ENCODE measurements at regions not wholly inside any gene's neighbourhood (a gene's known extent, or its start where the extent isn't known, plus 50 kb on each side); places are given as distances from the start of the nearest gene placed in this dataset.
A peak's percentile ranks its signal among the peaks of the same experiment; 100 is the strongest.
"Not testable (repeated sequence)": the region's sequence is repeated elsewhere in the genome, so short reads cannot be mapped to it uniquely, and the experiment has no call there.

DNA sequence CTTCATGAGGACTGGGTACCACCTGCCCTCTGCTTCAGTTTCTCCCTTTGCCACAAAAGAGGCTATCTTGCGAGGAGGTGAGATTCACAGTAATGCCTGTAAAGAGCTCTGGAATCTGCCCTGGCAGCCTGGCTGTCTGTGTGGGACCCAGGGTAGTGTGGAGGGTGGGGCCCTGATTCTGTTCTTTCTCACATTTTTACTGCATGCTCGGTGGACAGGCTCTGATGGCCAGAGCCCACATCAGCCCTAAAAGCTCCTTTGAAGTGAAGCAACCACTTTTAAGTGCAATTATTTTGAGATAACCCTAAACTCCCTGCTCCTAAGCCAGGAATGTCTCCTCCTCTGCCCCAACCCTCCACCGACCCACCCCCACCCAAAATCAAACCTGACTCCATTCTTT, 92.1 kb upstream of the PODXL start:
- DNase-seq (ENCODE audit: low read depth, low spot score): no peak

DNA sequence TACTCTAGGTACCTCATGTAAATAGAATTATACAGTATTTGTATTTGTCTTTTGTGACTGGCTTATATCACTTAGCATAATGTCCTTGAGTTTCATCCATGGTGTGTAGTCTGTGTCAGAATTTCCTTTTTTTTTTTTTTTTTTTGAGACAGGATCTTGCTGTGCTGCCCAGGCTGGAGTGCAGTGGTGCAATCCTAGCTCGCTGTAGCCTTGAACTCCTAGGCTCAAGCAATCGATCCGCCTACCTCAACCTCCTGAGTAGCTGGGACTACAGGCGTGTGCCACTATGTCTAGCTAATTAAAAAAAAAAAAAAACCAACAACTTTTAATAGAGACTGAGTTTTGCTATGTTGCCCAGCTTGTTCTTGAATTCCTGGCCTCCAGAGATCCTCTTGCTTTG, 89.8 kb upstream of the PODXL start:
- DNase-seq (ENCODE audit: low read depth, low spot score): no peak

DNA sequence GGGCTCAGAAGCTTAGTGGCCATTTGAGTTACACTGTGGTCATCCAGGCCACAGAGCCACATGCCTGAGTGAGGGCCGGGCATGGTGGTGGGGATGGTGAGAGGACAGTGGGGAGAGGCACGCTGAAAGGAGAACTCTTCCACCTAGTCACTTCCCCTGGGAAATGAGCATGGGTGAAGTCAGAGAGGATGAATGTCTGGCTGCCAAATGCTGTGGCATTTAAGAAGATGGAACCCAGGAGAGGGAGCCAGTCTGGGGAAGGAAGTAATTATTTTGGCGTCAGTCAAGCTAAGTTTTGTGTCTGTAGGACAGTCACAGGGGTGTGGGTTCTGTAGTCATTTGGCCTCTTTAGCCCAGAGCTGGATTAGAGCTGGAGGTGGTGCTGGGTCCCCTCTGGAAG, 86.0 kb upstream of the PODXL start:
- no peak for DNase-seq (ENCODE audit: low read depth, low spot score)

DNA sequence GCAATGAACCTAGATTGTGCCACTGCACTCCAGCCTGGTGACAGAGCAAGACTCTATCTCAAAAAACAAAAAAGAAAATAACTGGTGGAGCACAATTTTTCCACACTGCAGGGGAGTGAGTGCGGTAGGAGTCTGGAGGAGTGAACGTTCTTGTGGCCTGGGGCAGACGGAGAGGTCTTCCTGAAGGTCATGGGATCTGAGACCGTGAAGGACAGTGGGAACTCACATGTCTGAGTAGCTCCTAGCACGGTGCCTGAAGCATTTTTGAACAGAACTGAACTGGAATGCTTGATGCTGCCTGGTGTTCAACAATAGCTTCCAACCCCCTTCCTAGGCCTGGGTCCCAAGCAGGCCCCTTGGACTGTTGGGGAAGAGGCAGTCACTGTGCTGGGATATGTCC, 84.3 kb upstream of the PODXL start:
- DNase-seq (ENCODE audit: low read depth, low spot score): no peak

DNA sequence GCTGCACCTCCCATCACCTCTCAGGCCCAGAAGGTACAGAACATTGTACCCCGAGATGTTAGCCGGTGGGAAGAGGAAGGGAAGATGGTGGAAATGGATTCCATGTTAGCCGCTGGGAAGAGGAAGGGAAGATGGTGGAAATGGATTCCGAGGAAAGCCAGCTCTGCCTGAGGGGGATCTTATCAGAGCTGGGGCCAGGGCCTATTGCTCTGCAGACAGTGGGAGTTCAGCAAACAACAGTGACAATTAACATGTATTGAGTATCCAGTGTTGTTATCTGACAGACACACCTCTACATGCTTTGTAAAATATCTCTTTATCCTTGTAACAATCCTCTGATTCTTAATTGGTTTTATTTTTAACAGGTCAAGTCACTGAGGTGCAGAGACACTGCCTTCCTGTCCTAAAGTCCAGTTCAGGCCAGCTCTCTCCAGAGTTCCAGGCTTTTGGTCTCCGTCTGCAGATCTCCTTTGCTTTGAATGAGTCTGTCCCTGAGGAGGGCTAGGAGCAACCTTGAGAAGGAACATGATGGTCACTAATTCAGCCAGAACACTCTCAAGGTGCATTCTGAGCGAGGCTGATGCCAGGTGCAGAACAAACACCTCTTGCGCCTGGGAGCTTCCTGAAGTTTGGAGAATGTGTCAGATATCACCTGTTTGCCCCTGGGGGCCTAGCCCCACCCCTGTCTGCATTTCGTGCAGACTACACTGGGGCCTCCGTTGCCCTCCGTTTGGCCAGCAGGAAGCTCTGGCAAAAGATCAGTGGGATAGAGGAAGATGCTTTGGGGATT, 82.4 kb upstream of the PODXL start:
- DNase-seq (ENCODE audit: low read depth, low spot score): no peak

DNA sequence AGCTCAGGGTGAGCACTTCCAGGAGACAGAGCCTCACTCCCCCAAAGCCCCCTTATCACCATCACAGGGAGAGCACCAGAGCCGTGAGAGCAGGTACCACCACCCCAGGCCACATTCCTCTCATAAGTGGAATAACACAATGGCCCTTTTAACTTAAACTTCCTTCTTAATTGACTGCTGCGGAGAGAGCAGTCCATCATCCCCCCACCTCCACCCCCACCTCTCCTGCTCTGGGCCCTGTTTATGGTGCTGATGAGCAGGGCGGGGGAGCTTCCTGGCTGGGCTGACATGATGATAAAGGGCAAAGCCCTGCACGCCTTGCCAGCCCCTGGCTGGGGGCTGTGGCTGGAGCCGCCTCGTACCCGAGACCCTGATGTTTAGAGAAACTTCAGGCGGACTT, 81.4 kb upstream of the PODXL start:
- no peak for DNase-seq (ENCODE audit: low read depth, low spot score)

DNA sequence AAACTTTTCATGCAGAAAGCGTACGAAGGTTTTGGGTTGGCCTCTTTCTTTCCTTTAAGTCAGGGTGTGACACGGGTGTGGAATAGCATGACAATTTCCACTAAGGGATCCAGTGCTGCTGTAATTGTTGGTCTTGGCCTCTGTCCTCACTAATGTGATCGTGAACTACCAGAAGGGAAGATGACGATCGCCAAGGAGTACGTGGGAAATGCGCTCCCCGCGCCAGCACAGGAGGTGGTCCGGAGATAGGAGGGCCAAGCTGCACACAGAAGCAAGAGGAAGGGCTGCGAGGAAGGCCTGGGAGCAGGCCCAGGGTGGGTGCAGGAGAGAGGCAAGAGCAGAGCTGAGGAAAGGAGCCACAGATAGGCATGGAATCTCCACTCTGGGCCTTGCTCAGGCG, 79.7 kb upstream of the PODXL start:
- DNase-seq (ENCODE audit: low read depth, low spot score): no peak

DNA sequence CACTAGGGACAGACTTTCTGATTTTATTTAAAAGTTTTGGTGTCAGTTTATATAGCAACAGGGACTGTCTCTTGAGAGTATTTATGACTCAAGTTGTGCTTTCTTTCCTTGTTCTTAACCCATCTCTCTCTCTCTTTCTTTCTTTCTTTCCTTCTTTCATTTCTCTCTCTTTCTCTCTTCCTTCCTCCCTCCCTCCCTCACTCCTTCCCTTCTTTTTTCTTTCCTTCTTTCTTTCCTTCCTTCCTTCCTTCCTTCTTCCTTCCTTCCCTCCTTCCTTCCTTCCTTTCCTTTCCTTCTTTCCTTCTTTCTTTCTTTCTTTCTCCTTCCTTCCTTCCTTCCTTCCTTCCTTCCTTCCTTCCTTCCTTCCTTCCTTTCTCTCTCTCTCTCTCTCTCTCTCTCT, 77.8 kb upstream of the PODXL start:
- DNase-seq (ENCODE audit: low read depth, low spot score): not testable (repeated sequence)

DNA sequence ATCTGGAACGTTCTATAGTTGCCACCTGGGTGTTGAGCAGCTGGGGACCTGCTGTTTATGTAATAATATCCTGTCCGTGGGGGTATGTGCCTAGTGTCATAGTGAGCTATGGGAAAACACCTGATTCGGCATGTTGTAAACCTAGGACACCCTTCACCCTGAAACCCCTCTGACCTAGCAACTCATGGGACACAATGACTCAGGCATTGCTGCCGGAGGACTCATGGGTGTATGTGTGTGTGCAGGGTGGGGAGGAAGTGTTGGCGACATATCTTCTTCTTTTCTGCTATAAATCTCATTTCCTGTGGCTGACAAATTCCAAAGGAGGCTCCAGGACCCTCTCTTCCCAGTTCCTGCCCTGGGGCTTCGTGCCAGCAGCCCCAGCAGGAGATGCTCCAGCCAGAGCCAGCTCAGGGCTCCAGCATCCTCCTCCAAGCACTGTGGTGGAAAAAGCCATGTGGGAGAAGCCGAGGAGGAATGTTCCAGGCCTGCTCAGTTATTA, 77.0 kb upstream of the PODXL start:
- DNase-seq (ENCODE audit: low read depth, low spot score): peak; percentile 50

DNA sequence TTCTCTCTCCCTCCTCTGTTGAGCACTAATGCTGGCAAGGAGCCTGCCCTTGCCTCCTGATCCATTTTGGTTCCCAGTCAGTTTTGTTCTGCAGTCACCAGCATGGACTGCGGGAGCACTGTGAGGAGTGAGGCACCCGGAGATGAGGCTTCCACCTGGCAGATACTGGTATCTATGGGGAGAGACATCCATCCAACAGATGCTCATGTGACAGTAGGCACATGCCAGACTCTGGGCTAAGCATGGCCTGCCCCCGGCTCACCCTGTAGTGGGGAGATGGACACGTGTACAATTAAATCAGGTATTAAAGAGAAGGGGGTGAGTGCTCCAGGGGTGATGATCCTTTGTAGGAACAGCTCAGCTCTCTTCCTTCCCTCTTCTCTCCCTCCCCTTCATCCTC, 74.0 kb upstream of the PODXL start:
- DNase-seq (ENCODE audit: low read depth, low spot score): no peak

DNA sequence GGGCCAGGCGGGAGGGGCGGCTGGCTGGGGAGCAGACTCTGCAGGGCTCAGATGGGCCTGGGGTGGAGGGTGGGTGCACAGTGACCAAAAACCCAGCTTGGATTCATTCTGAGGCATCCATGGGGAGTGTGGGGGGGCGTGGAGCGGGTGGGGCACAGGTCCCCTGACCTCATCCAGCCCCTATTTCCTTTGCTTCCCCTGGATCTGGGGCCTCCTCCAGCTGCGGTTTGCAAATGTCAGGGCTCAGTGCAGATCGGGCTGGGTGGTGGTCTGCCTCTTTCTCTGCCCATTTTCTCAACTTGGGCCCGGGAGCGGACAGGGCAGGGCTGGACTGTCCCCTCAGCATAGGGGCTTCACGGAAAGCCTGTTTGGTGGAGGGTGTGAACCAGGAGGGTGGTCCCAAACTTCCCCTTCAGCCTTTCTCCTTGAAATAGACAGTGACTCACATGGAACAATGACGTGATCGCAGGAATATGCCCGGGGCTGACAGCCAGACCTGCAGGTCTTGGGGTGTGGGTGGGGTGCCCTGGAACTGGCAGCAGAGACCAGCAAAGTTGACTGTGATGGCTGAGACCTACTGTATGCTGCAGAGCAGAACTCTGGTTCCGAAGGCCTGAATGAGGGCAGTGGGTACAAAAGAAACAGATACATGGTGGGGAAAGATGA, 72.9 kb upstream of the PODXL start:
- peak; percentile 69 for DNase-seq (ENCODE audit: low read depth, low spot score)

DNA sequence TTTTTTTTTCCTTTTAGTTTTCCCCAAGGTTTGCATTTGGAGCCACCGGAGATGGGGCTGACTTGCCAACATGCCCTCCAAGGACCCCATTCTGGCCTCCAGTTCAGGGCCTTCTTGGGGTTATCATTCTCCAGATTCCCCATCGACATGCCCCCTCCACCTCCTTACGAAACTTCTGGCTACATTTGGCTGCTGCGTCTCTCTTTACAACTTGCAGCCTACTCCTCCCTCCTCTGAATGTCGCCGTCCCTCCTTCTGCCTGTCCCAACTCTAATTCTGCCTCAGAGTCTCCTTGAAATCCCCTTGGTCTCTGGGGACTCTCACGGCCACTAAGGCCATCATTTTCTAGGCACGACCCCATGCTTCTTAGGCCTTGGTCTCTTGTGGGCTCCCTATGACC, 72.2 kb upstream of the PODXL start:
- no peak for DNase-seq (ENCODE audit: low read depth, low spot score)

DNA sequence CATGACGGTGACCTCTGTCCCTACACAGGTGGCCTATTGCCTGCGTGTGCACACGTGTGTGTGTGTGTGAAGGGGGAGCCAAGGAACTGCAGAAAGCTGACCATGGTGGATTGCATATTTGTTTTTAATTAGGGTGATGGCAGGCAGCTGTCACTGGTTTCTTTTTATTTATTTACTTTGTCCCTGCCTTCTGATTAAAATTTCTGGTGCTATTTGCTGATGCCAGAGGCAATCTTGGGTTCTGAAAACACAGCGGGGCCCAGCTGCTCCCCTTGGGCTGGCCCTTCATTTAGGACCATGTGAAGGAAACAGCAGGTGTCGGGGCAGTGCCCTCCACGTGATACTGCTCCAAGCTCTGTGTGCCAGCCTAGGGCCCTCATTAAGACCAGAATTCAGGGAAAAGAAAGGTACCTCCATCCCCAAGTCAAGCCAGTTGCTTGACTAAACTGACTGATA, 71.3 kb upstream of the PODXL start:
- DNase-seq (ENCODE audit: low read depth, low spot score): no peak

DNA sequence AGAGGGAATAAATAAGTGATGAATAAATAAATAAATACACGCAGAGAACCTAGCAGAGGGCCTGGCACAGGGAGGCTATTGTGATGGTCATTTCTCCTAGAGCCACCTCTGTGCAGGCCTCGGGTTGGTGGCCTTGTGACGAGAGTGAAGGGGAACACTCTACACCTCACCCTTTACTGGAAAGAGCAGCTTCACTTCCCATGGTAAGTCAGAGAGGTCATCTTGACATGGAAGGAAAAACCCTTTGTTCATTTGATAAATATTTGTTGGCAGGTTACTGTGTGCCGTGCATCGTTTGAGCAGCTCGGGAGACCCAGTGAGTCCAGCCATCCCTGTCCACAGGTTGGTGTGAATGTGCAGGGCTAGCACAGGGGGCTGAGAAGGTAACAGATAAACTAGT, 70.2 kb upstream of the PODXL start:
- no peak for DNase-seq (ENCODE audit: low read depth, low spot score)

DNA sequence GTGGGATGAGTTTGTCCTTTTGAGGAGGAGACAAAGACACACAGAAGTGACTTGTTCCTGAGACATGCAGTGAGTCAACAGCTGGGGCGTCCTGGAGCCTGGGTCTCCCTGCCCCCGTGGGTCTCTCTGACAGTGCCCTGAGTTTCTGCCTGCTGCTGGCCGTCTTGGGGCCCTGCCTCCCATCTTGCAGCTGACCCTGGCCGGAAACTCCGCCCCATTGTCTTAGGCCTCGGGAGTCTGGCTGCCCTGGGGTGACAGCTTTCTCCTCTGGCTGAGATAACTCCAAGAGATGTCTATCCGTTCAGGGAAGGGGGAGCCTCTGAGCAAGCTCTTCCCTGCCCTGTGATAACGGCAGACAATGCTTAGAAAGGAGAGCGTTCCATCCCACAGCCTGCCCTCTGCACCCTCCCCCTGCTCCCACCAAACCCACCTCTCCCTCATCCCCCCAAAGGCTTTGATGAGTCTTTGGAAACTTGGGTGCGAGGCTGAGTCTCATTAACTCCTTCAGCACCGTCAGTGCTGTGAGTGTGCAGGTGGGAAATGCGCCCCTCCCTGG, 69.5 kb upstream of the PODXL start:
- DNase-seq (ENCODE audit: low read depth, low spot score): peak; percentile 50

DNA sequence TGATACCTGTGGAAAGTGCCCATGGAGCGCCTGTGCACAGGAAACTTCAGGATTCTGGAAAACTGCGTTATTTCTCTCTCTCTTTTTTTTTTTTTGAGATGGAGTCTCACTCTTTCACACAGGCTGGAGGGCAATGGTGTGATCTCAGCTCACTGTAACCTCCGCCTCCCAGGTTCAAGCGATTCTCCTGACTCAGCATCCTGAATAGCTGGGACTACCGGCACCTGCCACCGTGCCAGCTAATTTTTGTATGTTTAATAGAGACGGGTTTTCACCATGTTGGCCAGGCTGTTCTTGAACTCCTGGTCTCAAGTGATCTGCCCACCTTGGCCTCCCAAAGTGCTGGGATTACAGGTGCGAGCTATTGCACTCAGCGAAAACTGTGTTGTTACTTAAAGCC, 68.9 kb upstream of the PODXL start:
- DNase-seq (ENCODE audit: low read depth, low spot score): not testable (repeated sequence)

DNA sequence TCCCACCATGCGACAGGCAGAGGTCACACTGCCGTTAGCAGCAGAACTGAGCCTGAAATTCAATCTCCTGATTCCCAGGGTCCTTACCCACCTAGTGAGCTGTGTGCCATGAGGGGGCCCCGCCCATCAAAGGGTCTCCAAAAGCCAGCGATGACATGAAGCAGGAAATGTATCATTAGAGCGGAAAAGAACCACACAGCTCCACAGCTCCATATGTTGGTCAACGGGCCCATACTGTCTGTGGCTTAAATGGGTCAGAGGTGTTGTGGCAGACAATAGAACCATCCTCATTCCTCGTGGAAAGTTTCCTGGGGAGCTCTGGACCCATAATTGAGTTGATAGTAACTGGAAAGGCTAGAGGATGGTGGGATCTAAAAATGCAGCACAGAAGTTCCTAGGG, 68.1 kb upstream of the PODXL start:
- no peak for DNase-seq (ENCODE audit: low read depth, low spot score)

DNA sequence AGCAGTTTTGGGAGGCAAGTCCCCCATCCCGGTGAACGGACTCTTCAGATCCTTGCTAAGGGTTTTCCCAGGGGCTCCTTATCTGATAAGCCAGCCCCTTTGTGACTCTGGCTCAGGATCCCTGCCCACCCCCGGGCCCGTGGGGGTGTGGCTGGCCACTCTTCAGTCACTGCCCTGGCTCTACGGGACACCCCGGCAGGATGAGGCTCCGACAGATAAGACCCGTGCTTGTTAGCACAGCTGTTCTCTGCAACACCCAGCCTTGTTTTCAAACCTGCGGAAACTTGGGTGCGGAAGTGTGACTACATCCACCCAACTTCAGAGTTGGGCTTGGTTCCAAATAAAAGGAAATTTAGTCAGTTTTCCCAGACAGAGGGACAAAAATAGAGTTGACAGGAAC, 66.7 kb upstream of the PODXL start:
- no peak for DNase-seq (ENCODE audit: low read depth, low spot score)

DNA sequence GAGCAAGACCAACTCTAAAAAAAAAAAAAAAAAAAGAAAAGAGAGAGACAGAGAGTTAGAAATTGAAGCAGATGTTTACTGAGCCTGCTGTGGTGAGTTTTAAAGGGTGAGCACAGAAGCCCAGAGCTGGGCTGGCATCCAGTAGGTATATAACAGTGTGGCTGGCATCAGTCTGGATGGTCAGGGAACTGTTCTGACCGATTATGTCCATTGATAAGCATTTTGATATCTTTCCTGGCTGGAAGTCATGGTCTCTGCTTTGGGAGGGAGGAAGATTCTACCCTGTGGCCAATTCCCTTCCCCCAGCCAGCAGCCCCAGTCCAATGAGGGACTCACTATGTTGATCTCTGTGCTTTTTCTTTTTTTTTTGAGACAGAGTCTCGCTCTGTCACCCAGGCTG, 65.2 kb upstream of the PODXL start:
- no peak for DNase-seq (ENCODE audit: low read depth, low spot score)

DNA sequence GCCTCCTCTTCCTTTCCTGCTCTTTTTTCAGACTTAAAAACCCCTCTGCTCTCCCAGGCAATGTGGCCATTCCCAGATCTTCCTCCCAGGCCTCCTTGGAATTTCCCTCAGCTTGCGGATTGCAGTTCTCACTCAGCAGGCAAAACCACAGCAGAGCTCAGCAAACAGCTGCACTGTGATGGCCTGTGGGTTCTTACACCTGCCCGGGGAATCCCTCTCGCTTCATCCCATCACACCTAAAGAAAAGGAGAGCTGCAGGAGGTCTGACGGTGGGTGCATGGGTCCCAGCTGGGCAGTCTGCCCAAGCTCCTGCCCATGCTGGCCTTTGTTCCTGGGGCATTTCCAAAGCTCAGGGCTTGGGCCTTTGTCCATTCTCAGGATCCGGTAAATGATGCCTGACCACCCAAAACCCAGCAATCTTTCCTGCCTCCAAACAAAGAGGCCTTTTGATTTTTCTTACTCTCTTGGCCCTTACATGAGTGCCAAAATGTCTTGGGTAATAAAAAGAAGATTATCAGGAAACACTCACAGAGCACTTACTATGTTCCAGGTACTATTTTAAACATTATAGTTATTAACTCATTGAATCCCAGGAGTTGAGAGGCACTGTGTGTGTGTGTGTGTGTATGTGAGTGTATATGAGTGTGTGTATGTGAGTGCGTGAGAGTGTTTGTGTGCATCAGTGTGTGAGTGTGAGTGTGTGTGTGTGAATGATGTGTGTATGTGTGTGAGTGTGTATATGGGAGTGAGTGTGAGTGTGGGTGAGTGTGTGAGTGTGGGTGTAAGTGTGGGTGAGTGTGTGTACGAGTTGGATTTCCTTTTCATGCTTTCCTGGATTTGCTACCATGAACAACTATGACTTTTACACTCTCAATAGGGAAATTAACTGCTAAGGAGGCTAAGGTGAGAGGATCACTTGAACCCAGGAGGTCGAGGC, 64.5 kb upstream of the PODXL start:
- peak; percentile 81 for DNase-seq (ENCODE audit: low read depth, low spot score)

DNA sequence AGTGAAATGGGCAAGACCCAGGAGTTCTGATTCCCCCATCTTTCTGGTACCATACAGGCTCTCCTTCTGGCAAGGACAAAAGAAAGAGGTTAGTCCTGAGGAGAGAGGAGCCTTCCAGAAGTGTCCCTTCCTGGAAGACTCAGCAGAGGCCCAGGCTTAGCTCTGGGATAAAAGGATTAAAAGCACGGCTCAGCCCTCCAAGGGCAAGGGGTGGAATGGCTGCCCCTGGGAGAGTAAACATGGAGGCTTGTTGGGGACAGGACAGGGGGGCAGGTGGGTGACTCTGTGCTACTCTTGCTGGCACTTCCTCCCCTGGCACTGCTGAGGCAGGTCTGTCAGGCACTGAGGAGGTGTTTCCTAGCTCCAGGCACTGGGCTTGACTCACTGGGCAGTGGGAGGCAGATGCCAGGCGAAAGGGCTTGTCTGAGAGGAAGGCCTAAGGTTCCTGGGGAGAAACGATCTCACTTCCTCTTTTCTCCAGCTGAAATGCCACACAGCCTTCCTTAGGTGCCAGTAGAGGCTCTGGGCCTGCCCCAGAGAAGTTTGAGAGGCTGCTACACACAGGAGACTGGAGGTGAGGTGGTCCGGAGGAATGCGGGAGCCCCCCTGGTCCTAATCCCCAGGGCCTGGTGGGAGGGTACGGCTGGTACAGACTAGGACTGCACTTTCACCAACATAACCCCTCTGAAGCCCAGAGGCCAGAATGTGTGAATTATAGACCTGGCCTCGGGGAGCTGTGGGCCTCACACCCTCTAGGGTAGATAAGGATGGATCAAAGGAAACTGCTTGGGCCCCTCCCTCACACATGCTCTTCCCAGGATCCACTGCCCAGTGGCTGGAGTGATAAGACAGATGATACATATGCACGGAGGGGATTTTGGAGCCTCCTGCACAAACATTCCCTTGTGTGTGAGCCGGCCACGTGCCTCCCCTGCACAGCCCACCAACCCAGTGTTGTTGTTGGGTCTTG, 63.2 kb upstream of the PODXL start:
- DNase-seq (ENCODE audit: low read depth, low spot score): no peak
